Activated CD8-positive, alpha-beta T cell treated with anti-CD3 and anti-CD28 coated beads for 36 hours (primary cell): ENCODE measurements at regions not wholly inside any gene's neighbourhood (a gene's known extent, or its start where the extent isn't known, plus 50 kb on each side); places are given as distances from the start of the nearest gene placed in this dataset.

Source experiments
- ATAC-seq: fragments of 200-7000 bp; cut with Tn5 transposase; one replicate; pipeline ENCODE4 v1.10.0; 2021; ENCODE audit warnings: mild to moderate bottlenecking, moderate library complexity
- CTCF ChIA-PET: fragments of 350-600 bp; sonication (Branson Sonifier 250); formaldehyde crosslinking; loops from one replicate; lab custom pipeline; 2021; ENCODE audit warnings: antibody characterized with exemption; lab: Charles Lee
- POLR2A ChIA-PET: fragments of 350-600 bp; sonication (Branson Sonifier 250); formaldehyde crosslinking; loops from one replicate; lab custom pipeline; 2021; ENCODE audit warnings: antibody characterized with exemption; lab: Charles Lee
- DNase-seq: peaks from one replicate; pipeline ENCODE4 v3.0.0-alpha.2; 2020
- H3K27ac Mint-ChIP-seq: one replicate; pipeline ENCODE4 v1.8.0; 2021; ENCODE audit warnings: mild to moderate bottlenecking, mixed read lengths
- H3K27me3 Mint-ChIP-seq: one replicate; pipeline ENCODE4 v1.8.0; 2021; ENCODE audit warnings: mixed read lengths
- H3K36me3 Mint-ChIP-seq: one replicate; pipeline ENCODE4 v1.8.0; 2021; ENCODE audit warnings: low read depth, mixed read lengths
- H3K4me1 Mint-ChIP-seq: one replicate; pipeline ENCODE4 v1.8.0; 2021; ENCODE audit warnings: low read depth, mixed read lengths
- H3K4me3 Mint-ChIP-seq: one replicate; pipeline ENCODE4 v1.8.0; 2021; ENCODE audit warnings: mild to moderate bottlenecking, moderate library complexity, mixed read lengths
- H3K9me3 Mint-ChIP-seq: one replicate; pipeline ENCODE4 v1.8.0; 2021; ENCODE audit warnings: mixed read lengths
- CTCF ChIP-seq: fragments of 200-600 bp; IDR thresholded peaks from one replicate; pipeline ENCODE4 v1.8.0; 2022; ENCODE audit warnings: antibody characterized with exemption, mild to moderate bottlenecking
- intact Hi-C: fragments of 100-400 bp; cut with micrococcal nuclease; formaldehyde crosslinking; loops from one replicate; pipeline ENCODE4 v1.10.0; 2022

- ChIA-PET POLR2A (no interaction called here), CTCF (interaction anchor here (1.3 kb wide), 1 partner anchor 11 kb away, joined by 7 read pairs; no protein-coding TSS in a partner anchor)
- H3K4me1 Mint-ChIP-seq: no peaks in the 10 kb centered on the region
- no peaks in the 10 kb centered on the region for H3K27me3 Mint-ChIP-seq
- DNase-seq (no peak), ATAC-seq (no peak)
- intact Hi-C loops: no loop called here
- H3K4me3 Mint-ChIP-seq: no peak overlapping the region
- no peaks in the 10 kb centered on the region for H3K36me3 Mint-ChIP-seq
- TF ChIP-seq CTCF: no peak
- no peaks in the 10 kb centered on the region for H3K9me3 Mint-ChIP-seq
- no peak overlapping the region for H3K27ac Mint-ChIP-seq
Measured at GRCh38 chr15:62752657-62753517, 289.7 kb upstream of the TPM1 start.

- H3K4me3 Mint-ChIP-seq: no peak overlapping the region
- no peak overlapping the region for H3K27ac Mint-ChIP-seq
- H3K4me1 Mint-ChIP-seq: no peaks in the 10 kb centered on the region
- no peaks in the 10 kb centered on the region for H3K9me3 Mint-ChIP-seq
- H3K36me3 Mint-ChIP-seq: no peaks in the 10 kb centered on the region
- ATAC-seq: no peak
- ChIA-PET CTCF (interaction anchor here (1.3 kb wide), 1 partner anchor 12 kb away, joined by 7 read pairs; no protein-coding TSS in a partner anchor), POLR2A (no interaction called here)
- no peak for TF ChIP-seq CTCF
- no peak for DNase-seq
- no peaks in the 10 kb centered on the region for H3K27me3 Mint-ChIP-seq
- intact Hi-C loops: no loop called here
Measured at GRCh38 chr15:62753518-62754221, 288.9 kb upstream of the TPM1 start.

GRCh38 chr15:62756326-62756994, 286.1 kb upstream of the TPM1 start:
- ChIA-PET CTCF (interaction anchor here (1.0 kb wide), 1 partner anchor 15 kb away, joined by 4 read pairs; no protein-coding TSS in a partner anchor), POLR2A (interaction anchor here (1.6 kb wide), 1 partner anchor 9 kb away, joined by 5 read pairs; no protein-coding TSS in a partner anchor)
- H3K27ac Mint-ChIP-seq: no peak overlapping the region
- TF ChIP-seq CTCF: no peak
- intact Hi-C loops: no loop called here
- no peak overlapping the region for H3K4me3 Mint-ChIP-seq
- H3K27me3 Mint-ChIP-seq: no peaks in the 10 kb centered on the region
- DNase-seq: no peak
- H3K4me1 Mint-ChIP-seq: no peaks in the 10 kb centered on the region
- no peaks in the 10 kb centered on the region for H3K36me3 Mint-ChIP-seq
- no peaks in the 10 kb centered on the region for H3K9me3 Mint-ChIP-seq
- no peak for ATAC-seq

GRCh38 chr15:62756995-62757360, 285.6 kb upstream of the TPM1 start:
- POLR2A ChIA-PET: interaction anchor here (1.6 kb wide), 1 partner anchor 9 kb away, joined by 5 read pairs; no protein-coding TSS in a partner anchor
- Mint-ChIP-seq H3K9me3 (no peaks in the 10 kb centered on the region), H3K27me3 (no peaks in the 10 kb centered on the region), H3K36me3 (no peaks in the 10 kb centered on the region), H3K4me1 (no peaks in the 10 kb centered on the region), H3K27ac (no peak overlapping the region), H3K4me3 (no peak overlapping the region)
- CTCF ChIA-PET: interaction anchor here (1.0 kb wide), 1 partner anchor 15 kb away, joined by 4 read pairs; no protein-coding TSS in a partner anchor
- TF ChIP-seq CTCF: no peak
- ATAC-seq (no peak), DNase-seq (no peak)
- intact Hi-C loops: no loop called here
